HG03175 (cell line): ENCODE measurements at regions not wholly inside any gene's neighbourhood (a gene's known extent, or its start where the extent isn't known, plus 50 kb on each side); places are given as distances from the start of the nearest gene placed in this dataset.
"Not testable (repeated sequence)": the region's sequence is repeated elsewhere in the genome, so short reads cannot be mapped to it uniquely, and the experiment has no call there.

Experiments used
- ATAC-seq: cut with Tn5 transposase; IDR thresholded peaks from one replicate; pipeline ENCODE4 v1.9.1; 2021; ENCODE audit warnings: mild to moderate bottlenecking, moderate library complexity; ENCODE audit not compliant: unreplicated experiment

DNA sequence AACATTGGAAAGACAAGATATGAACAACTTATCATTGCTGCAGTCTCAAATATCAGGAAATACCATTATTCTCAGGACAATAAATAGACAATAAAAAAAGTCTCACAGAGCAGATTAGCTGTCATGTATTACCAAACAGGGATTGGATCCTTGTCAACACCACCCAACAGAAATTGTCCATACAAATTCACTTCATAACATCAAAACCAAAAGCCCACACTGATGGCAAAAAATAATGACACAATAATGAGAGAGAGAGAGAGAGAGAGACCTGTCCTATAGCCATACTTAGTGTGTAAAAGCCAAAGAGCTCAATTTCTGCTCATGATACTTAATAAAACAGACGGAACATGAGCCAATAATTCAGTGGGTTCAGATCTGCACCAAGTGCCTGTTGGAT is 96.5 kb downstream of the PPIAL4G start:
- ATAC-seq: no peak

- not testable (repeated sequence) for ATAC-seq
Measured at GRCh38 chr1:148386031-148386398, 97.1 kb downstream of the PPIAL4G start.

GRCh38 chr1:148385371-148386030 is 97.6 kb downstream of the PPIAL4G start:
- ATAC-seq: no peak

- ATAC-seq: no peak
Measured at GRCh38 chr1:148383966-148384365, 99.1 kb downstream of the PPIAL4G start.

DNA sequence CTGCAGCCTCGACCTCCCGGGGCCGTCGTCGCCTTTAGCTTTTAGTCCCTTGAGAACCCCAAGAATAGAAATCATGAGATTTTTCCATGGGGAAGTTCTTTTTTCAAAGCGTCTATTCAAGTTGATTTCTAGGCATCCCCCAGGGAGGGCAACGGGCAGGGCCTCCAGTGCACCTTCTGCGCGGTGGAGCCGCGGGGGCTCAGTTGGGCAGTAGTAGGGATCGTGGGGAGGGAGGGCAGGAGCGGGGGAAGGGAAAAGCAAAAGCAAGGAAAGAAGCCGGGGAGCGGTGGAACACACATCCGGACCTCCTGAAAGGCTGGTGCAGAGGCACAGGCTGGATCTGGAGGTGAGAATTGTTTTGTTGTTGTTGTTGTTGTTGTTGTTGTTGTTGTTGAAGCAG is 103.4 kb downstream of the PPIAL4G start:
- no peak for ATAC-seq

DNA sequence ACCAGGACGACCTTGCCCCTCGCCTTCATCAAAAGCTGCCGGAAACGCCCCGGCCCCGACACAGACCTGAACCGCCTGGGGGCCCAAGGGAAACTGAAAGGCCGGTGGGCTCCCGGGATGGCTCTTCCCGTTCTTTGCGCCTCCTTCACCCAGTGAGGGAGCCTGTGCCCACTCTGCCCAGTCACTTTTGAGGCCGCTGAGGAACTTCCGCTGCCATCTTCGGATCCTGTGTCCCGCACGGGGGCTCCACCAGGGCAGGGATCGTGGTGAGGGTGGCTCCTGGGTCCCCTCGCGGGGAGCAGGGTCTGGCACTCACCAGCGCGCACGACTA is 104.0 kb downstream of the PPIAL4G start:
- ATAC-seq: no peak

DNA sequence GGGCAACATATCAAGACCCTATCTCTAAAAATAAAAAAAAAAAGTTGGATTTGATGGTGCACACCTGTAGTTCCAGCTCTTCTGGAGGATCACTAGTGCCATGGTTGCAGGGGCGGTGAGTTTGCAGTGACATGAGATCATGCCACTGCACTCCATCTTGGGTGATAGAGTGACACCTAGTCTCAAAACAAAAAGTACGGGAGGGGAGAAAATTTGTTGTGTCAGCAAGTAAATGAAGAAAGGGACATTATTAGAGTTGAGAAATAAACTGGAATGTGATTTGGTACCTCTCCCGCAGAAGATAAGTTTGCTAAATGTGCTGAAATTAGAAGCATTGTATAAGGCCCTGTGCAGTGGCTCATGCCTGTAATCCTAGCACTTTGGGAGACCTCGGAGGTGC is 105.1 kb downstream of the PPIAL4G start:
- ATAC-seq: not testable (repeated sequence)

DNA sequence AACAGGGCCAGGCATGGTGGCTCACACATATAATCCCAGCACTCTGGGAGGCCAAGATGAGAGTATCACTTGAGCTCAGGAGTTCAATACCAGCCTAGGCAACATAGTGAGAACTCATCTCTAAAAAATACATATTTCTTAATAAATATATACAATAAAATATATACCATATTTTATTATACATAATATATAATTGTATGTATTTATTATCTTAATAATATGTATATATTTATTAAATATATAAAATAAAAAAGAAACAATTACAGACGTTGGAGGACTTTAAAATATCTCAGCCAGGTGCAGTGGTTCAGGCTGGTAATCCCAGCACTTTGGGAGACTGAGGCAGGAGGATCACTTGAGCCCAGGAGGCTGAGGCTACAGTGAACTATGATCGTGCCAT is 106.1 kb downstream of the PPIAL4G start:
- ATAC-seq: not testable (repeated sequence)

- no peak for ATAC-seq
Measured at GRCh38 chr1:148374101-148374500, 109.0 kb downstream of the PPIAL4G start.

GRCh38 chr1:148373192-148373925 is 109.7 kb downstream of the PPIAL4G start:
- ATAC-seq: no peak

GRCh38 chr1:148372731-148373130 is 110.4 kb downstream of the PPIAL4G start:
- ATAC-seq: no peak

DNA sequence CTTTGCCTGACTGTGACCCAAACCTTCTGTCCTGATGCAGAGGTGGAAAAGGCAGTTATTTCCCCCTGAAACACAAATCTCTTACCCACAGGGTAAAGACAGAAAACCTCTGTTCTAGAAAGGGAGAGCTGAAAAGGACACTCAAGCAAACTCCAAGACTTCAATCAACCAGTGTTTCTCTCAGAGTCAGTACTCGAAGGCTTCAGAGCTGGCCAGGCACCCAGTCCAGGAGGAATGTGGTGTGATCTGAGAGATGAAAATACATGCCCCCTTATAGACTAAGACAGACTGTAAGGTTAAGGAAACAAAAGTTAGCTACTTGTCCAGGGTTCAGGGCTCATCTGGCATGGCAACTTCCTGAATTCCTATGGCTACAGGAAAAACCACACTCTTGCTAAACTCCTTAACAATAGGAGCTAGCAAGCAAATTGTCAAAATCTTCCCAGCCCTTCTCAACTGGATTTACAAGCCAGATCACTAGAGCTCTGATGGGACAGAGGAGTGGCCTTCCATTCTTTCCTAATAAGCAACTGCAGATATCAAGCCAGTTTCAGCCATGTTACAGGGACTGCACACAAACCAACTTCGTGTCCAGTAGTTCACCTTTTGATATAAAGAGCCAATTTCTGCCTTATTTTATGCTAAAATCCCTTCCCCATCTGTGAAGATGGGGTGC is 110.9 kb downstream of the PPIAL4G start:
- ATAC-seq: not testable (repeated sequence)

DNA sequence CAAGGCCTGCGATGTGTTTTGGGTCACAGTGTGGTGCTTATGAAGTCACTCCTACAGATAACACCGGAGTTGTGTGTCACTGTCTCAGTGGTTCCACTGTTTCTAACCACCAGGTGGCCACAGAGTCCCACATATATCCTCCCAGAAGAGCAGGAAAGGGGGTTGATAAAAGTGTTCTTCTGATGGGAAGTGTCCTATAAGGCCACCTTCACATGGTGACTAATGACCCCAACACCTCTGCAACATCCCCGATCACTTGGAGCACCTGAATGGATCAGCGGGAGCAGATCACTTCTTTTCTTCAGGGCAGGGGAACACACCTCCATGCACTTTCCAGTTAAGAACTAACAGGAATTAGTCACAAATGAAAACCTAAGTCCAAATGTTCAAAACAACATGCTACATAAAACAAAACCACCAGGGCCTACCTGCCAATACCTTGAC is 111.5 kb downstream of the PPIAL4G start:
- not testable (repeated sequence) for ATAC-seq

- ATAC-seq: not testable (repeated sequence)
Measured at GRCh38 chr1:148370661-148371060, 112.4 kb downstream of the PPIAL4G start.

- no peak for ATAC-seq
Measured at GRCh38 chr1:148367596-148367995, 115.5 kb downstream of the PPIAL4G start.

GRCh38 chr1:148366136-148366753 is 116.9 kb downstream of the PPIAL4G start:
- ATAC-seq: not testable (repeated sequence)

DNA sequence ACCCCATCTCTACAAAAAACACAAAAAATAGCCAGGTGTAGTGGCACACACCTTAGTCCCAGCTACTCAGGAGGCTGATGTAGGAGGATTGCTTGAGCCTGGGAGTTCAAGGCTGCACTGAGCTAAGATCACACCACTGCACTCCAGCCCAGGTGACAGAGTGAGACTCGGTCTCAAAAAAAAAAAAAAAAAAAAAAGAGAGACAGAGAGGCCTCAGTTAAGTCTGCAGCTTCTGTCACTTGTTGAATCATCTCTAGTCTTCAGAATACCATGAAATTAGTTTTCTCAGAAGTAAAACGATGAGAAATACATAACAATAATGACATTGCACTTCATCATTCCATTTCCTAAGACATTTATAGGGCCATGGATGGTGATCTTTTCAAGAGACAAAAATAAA is 118.0 kb downstream of the PPIAL4G start:
- ATAC-seq: not testable (repeated sequence)

GRCh38 chr1:148363979-148364378 is 119.1 kb downstream of the PPIAL4G start:
- not testable (repeated sequence) for ATAC-seq

GRCh38 chr1:148363439-148363810 is 119.7 kb downstream of the PPIAL4G start:
- ATAC-seq: no peak

GRCh38 chr1:148362626-148363438 is 120.3 kb downstream of the PPIAL4G start:
- no peak for ATAC-seq

DNA sequence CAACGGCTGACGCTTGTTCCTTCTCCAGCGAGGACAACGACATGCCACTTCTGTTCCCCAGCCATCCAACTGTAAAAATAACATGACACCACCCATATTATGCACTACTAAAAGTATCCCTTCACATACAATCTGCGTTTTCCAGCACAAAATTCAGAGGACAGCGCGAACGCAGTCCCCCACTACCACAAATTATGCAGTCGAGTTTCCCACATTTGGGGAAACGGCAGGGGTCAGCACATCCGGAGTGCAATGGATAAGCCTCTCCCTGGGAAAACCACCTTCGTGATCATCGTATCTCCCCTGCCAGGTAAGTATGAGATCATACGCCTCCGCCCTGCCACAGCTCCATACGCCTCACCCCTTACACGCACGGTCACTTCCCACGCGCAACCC is 120.9 kb downstream of the PPIAL4G start:
- no peak for ATAC-seq
